HG02759 (cell line): ENCODE measurements at regions not wholly inside any gene's neighbourhood (a gene's known extent, or its start where the extent isn't known, plus 50 kb on each side); places are given as distances from the start of the nearest gene placed in this dataset.
"Not testable (repeated sequence)": the region's sequence is repeated elsewhere in the genome, so short reads cannot be mapped to it uniquely, and the experiment has no call there.

Experiments
- ATAC-seq: cut with Tn5 transposase; IDR thresholded peaks from one replicate; pipeline ENCODE4 v1.9.1; 2021; ENCODE audit warnings: mild to moderate bottlenecking, moderate library complexity; ENCODE audit not compliant: unreplicated experiment

- peak; percentile 84 for ATAC-seq
These were observed 239.9 kb upstream of the ID2 start for GRCh38 chr2:8441986-8442385.

- ATAC-seq, result no peak
These were observed 238.9 kb upstream of the ID2 start for GRCh38 chr2:8442833-8443486.

- no peak for ATAC-seq
These were observed 236.3 kb upstream of the ID2 start for GRCh38 chr2:8445580-8445979.

GRCh38 chr2:8446751-8447150, 235.1 kb upstream of the ID2 start:
- not testable (repeated sequence) for ATAC-seq

- no peak for ATAC-seq
These were observed 234.1 kb upstream of the ID2 start for GRCh38 chr2:8447610-8448221.

GRCh38 chr2:8448824-8449556, 232.9 kb upstream of the ID2 start:
- ATAC-seq, result no peak

GRCh38 chr2:8451273-8451672, 230.6 kb upstream of the ID2 start:
- no peak for ATAC-seq

- no peak for ATAC-seq
These were observed 229.6 kb upstream of the ID2 start for GRCh38 chr2:8452296-8452695.

- ATAC-seq, result no peak
These were observed 228.6 kb upstream of the ID2 start for GRCh38 chr2:8452979-8453903.

- ATAC-seq, result no peak
These were observed 228.0 kb upstream of the ID2 start for GRCh38 chr2:8453904-8454302.

GRCh38 chr2:8454797-8455196, 227.1 kb upstream of the ID2 start:
- ATAC-seq, result no peak

GRCh38 chr2:8455236-8456150, 226.4 kb upstream of the ID2 start:
- no peak for ATAC-seq

GRCh38 chr2:8456151-8457091, 225.4 kb upstream of the ID2 start:
- peak; percentile 66 for ATAC-seq

GRCh38 chr2:8457092-8457481, 224.8 kb upstream of the ID2 start:
- no peak for ATAC-seq

GRCh38 chr2:8457699-8458502, 224.0 kb upstream of the ID2 start:
- ATAC-seq, result no peak

- no peak for ATAC-seq
These were observed 223.1 kb upstream of the ID2 start for GRCh38 chr2:8458503-8459459.

- ATAC-seq, result no peak
These were observed 222.4 kb upstream of the ID2 start for GRCh38 chr2:8459474-8459873.
